K562 (cell line): ENCODE measurements at regions not wholly inside any gene's neighbourhood (a gene's known extent, or its start where the extent isn't known, plus 50 kb on each side); places are given as distances from the start of the nearest gene placed in this dataset.

ENCODE experiments used
- CBX5 ChIP-seq: IDR thresholded peaks from 2 replicates; pipeline ENCODE4 v1.6.1; 2014; ENCODE audit warnings: low read depth, borderline replicate concordance
- GTF2A2 ChIP-seq: IDR thresholded peaks from 2 replicates; pipeline ENCODE4 v1.6.1; 2016; ENCODE audit warnings: mild to moderate bottlenecking, missing genetic modification characterization, missing compliant biosample characterization
- HOXB6 ChIP-seq: fragments of 250-450 bp; sonication (Bioruptor Pico); IDR thresholded peaks from 2 replicates; pipeline ENCODE4 v1.5.1; 2022; ENCODE audit warnings: mild to moderate bottlenecking, borderline replicate concordance
- MGA ChIP-seq: fragments of 450-650 bp; IDR thresholded peaks from 2 replicates; pipeline ENCODE4 v1.6.1; 2016; ENCODE audit warnings: mild to moderate bottlenecking, moderate library complexity
- SREBF1 ChIP-seq: fragments of 150-350 bp; IDR thresholded peaks from 2 replicates; pipeline ENCODE4 v1.6.1; 2014; ENCODE audit warnings: antibody characterized with exemption, low read depth, low read length, borderline replicate concordance
- SRSF7 ChIP-seq: fragments of 200-400 bp; formaldehyde crosslinking; optimal IDR thresholded peaks from 2 replicates; pipeline ENCODE3; 2017; ENCODE audit warnings: mild to moderate bottlenecking, low read depth, low read length
- TRIM24 ChIP-seq, 2 experiments: fragments of 450-650 bp; IDR thresholded peaks; 2 replicates each; pipeline ENCODE4 v1.6.1; 2016
- ZBTB7A ChIP-seq: IDR thresholded peaks from 2 replicates; pipeline ENCODE4 v1.6.1; 2011; ENCODE audit warnings: low read depth, mild to moderate bottlenecking, low read length, moderate library complexity, borderline replicate concordance; ENCODE audit not compliant: control insufficient read depth
- ZFP30 ChIP-seq: fragments of 250-450 bp; sonication (Bioruptor Pico); IDR thresholded peaks from 2 replicates; pipeline ENCODE4 v1.8.0; 2022; ENCODE audit warnings: moderate library complexity, mild to moderate bottlenecking, inconsistent platforms, borderline replicate concordance
- ZNF165 ChIP-seq: fragments of 250-450 bp; sonication (Bioruptor Pico); IDR thresholded peaks from 2 replicates; pipeline ENCODE4 v1.4.0; 2020; ENCODE audit warnings: borderline replicate concordance
- ZNF174 ChIP-seq: fragments of 250-450 bp; sonication (Bioruptor Pico); IDR thresholded peaks from 2 replicates; pipeline ENCODE4 v1.4.0; 2020; ENCODE audit warnings: mild to moderate bottlenecking
- ZNF197 ChIP-seq: fragments of 200-800 bp; sonication (Bioruptor generic); IDR thresholded peaks from 2 replicates; pipeline ENCODE4 v1.6.1; 2016; ENCODE audit warnings: low read depth, missing genetic modification characterization, missing compliant biosample characterization
- ZNF57 ChIP-seq: fragments of 450-650 bp; formaldehyde crosslinking; IDR thresholded peaks from 2 replicates; pipeline ENCODE4 v1.4.0; 2020; ENCODE audit warnings: mild to moderate bottlenecking, moderate library complexity
- TF ChIP-seq, protein P1 (sequence below): fragments of 250-450 bp; sonication (Bioruptor Pico); IDR thresholded peaks from 2 replicates; pipeline ENCODE4 v1.5.0; 2020; ENCODE audit warnings: mild to moderate bottlenecking
- TF ChIP-seq, protein P2 (sequence below): sonication (generic); formaldehyde crosslinking; IDR thresholded peaks from 2 replicates; pipeline ENCODE4 v1.5.0; 2020; ENCODE audit warnings: missing genetic modification reagents

- TF ChIP-seq, protein P1, sequence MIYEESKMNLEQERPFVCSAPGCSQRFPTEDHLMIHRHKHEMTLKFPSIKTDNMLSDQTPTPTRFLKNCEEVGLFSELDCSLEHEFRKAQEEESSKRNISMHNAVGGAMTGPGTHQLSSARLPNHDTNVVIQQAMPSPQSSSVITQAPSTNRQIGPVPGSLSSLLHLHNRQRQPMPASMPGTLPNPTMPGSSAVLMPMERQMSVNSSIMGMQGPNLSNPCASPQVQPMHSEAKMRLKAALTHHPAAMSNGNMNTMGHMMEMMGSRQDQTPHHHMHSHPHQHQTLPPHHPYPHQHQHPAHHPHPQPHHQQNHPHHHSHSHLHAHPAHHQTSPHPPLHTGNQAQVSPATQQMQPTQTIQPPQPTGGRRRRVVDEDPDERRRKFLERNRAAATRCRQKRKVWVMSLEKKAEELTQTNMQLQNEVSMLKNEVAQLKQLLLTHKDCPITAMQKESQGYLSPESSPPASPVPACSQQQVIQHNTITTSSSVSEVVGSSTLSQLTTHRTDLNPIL (CRISPR knock-in tag): no peak
- TF ChIP-seq SREBF1 (no peak), SRSF7 (no peak), TRIM24 (IDR thresholded peaks at IDR 0.05) (peak; percentile 56 to 61; a peak in 2 of 4 replicates), ZBTB7A (no peak), ZNF57 (CRISPR knock-in tag) (no peak), ZFP30 (no peak), MGA (no peak), ZNF197 (CRISPR knock-in tag) (0 out of 2 replicates have a peak, but pooled peaks have one; percentile 59), HOXB6 (CRISPR knock-in tag) (no peak), CBX5 (no peak), ZNF165 (CRISPR knock-in tag) (no peak), GTF2A2 (tag) (no peak), ZNF174 (CRISPR knock-in tag) (no peak)
- TF ChIP-seq, protein P2, sequence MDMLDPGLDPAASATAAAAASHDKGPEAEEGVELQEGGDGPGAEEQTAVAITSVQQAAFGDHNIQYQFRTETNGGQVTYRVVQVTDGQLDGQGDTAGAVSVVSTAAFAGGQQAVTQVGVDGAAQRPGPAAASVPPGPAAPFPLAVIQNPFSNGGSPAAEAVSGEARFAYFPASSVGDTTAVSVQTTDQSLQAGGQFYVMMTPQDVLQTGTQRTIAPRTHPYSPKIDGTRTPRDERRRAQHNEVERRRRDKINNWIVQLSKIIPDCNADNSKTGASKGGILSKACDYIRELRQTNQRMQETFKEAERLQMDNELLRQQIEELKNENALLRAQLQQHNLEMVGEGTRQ (CRISPR knock-in tag): peak; percentile 96
These were observed 137.9 kb downstream of the PDCD6IP start (continued) for GRCh38 chr3:33936171-33936920.
